ENCODE measurements at regions not wholly inside any gene's neighbourhood (a gene's known extent, or its start where the extent isn't known, plus 50 kb on each side); places are given as distances from the start of the nearest gene placed in this dataset.

GRCh38 chr12:125690841-125691240, 625.6 kb downstream of the AACS start:
- DNase-seq (ENCODE audit: insufficient read length, low spot score) (no peak), FAIRE-seq (no peak)
- no peak for TF ChIP-seq POLR2A (IDR thresholded peaks at IDR 0.05; ENCODE audit: low read depth, low read length)

GRCh38 chr12:125696054-125696453, 630.8 kb downstream of the AACS start:
- DNase-seq (ENCODE audit: insufficient read length, low spot score) (no peak), FAIRE-seq (no peak)
- TF ChIP-seq POLR2A (IDR thresholded peaks at IDR 0.05; ENCODE audit: low read depth, low read length): no peak

- no peak for DNase-seq (ENCODE audit: insufficient read length, low spot score)
- no peak for FAIRE-seq
- no peak for TF ChIP-seq POLR2A (IDR thresholded peaks at IDR 0.05; ENCODE audit: low read depth, low read length)
These were observed 639.6 kb downstream of the AACS start for GRCh38 chr12:125704803-125705202.

GRCh38 chr12:125720961-125721360, 655.7 kb downstream of the AACS start:
- FAIRE-seq (no peak), DNase-seq (ENCODE audit: insufficient read length, low spot score) (no peak)
- no peak for TF ChIP-seq POLR2A (IDR thresholded peaks at IDR 0.05; ENCODE audit: low read depth, low read length)

- TF ChIP-seq POLR2A (IDR thresholded peaks at IDR 0.05; ENCODE audit: low read depth, low read length): no peak
- FAIRE-seq (no peak), DNase-seq (ENCODE audit: insufficient read length, low spot score) (no peak)
These were observed 668.9 kb downstream of the AACS start for GRCh38 chr12:125734137-125734536.

- FAIRE-seq (no peak), DNase-seq (ENCODE audit: insufficient read length, low spot score) (no peak)
- no peak for TF ChIP-seq POLR2A (IDR thresholded peaks at IDR 0.05; ENCODE audit: low read depth, low read length)
These were observed 673.0 kb downstream of the AACS start for GRCh38 chr12:125738211-125738610.

GRCh38 chr12:125742413-125742812, 677.2 kb downstream of the AACS start:
- TF ChIP-seq POLR2A (IDR thresholded peaks at IDR 0.05; ENCODE audit: low read depth, low read length): no peak
- DNase-seq (ENCODE audit: insufficient read length, low spot score) (no peak), FAIRE-seq (no peak)

GRCh38 chr12:125744201-125744600, 679.0 kb downstream of the AACS start:
- no peak for DNase-seq (ENCODE audit: insufficient read length, low spot score)
- no peak for FAIRE-seq
- no peak for TF ChIP-seq POLR2A (IDR thresholded peaks at IDR 0.05; ENCODE audit: low read depth, low read length)

GRCh38 chr12:125755512-125755911, 690.3 kb downstream of the AACS start:
- FAIRE-seq (no peak), DNase-seq (ENCODE audit: insufficient read length, low spot score) (no peak)
- TF ChIP-seq POLR2A (IDR thresholded peaks at IDR 0.05; ENCODE audit: low read depth, low read length): no peak

- no peak for TF ChIP-seq POLR2A (IDR thresholded peaks at IDR 0.05; ENCODE audit: low read depth, low read length)
- FAIRE-seq (no peak), DNase-seq (ENCODE audit: insufficient read length, low spot score) (no peak)
These were observed 700.9 kb downstream of the AACS start for GRCh38 chr12:125766091-125766490.

- TF ChIP-seq POLR2A (IDR thresholded peaks at IDR 0.05; ENCODE audit: low read depth, low read length): no peak
- DNase-seq (ENCODE audit: insufficient read length, low spot score): no peak
- FAIRE-seq: no peak
These were observed 707.2 kb downstream of the AACS start for GRCh38 chr12:125772403-125772802.

- TF ChIP-seq POLR2A (IDR thresholded peaks at IDR 0.05; ENCODE audit: low read depth, low read length): no peak
- DNase-seq (ENCODE audit: insufficient read length, low spot score) (peak; percentile 23), FAIRE-seq (no peak)
These were observed 707.9 kb downstream of the AACS start for GRCh38 chr12:125773033-125773640.

GRCh38 chr12:125775507-125775906, 710.3 kb downstream of the AACS start:
- no peak for DNase-seq (ENCODE audit: insufficient read length, low spot score)
- no peak for FAIRE-seq
- TF ChIP-seq POLR2A (IDR thresholded peaks at IDR 0.05; ENCODE audit: low read depth, low read length): no peak

GRCh38 chr12:125776212-125776611, 711.0 kb downstream of the AACS start:
- FAIRE-seq: no peak
- no peak for TF ChIP-seq POLR2A (IDR thresholded peaks at IDR 0.05; ENCODE audit: low read depth, low read length)
- DNase-seq (ENCODE audit: insufficient read length, low spot score): no peak

- no peak for FAIRE-seq
- no peak for TF ChIP-seq POLR2A (IDR thresholded peaks at IDR 0.05; ENCODE audit: low read depth, low read length)
- no peak for DNase-seq (ENCODE audit: insufficient read length, low spot score)
These were observed 720.9 kb downstream of the AACS start for GRCh38 chr12:125786143-125786542.

- TF ChIP-seq POLR2A (IDR thresholded peaks at IDR 0.05; ENCODE audit: low read depth, low read length): no peak
- DNase-seq (ENCODE audit: insufficient read length, low spot score) (no peak), FAIRE-seq (no peak)
These were observed 729.2 kb downstream of the AACS start for GRCh38 chr12:125794401-125794800.

Measured in H54 (cell line).